Fibroblast of skin of right biceps (primary cell): ENCODE measurements at regions not wholly inside any gene's neighbourhood (a gene's known extent, or its start where the extent isn't known, plus 50 kb on each side); places are given as distances from the start of the nearest gene placed in this dataset.

Experiments
- DNase-seq: peaks from one replicate; pipeline ENCODE4 v3.0.0-alpha.2; 2013

GRCh38 chr13:78201411-78201810 is 282.8 kb upstream of the EDNRB start:
- DNase-seq = no peak

- peak; percentile 5 for DNase-seq
Observed at GRCh38 chr13:78198821-78199220, 280.2 kb upstream of the EDNRB start.

GRCh38 chr13:78198419-78198818 is 279.8 kb upstream of the EDNRB start:
- DNase-seq = no peak

GRCh38 chr13:78197231-78197630 is 278.6 kb upstream of the EDNRB start:
- DNase-seq = peak; percentile 7

GRCh38 chr13:78194904-78195639 is 276.4 kb upstream of the EDNRB start:
- DNase-seq = peak; percentile 78

GRCh38 chr13:78193846-78194245 is 275.2 kb upstream of the EDNRB start:
- peak; percentile 46 for DNase-seq

GRCh38 chr13:78192716-78193115 is 274.1 kb upstream of the EDNRB start:
- DNase-seq = peak; percentile 67

- DNase-seq = no peak
Observed at GRCh38 chr13:78190296-78190695, 271.7 kb upstream of the EDNRB start.

GRCh38 chr13:78187781-78188180 is 269.1 kb upstream of the EDNRB start:
- DNase-seq = no peak

- no peak for DNase-seq
Observed at GRCh38 chr13:78185700-78186099, 267.1 kb upstream of the EDNRB start.

GRCh38 chr13:78183732-78184131 is 265.1 kb upstream of the EDNRB start:
- peak; percentile 34 for DNase-seq

- DNase-seq = peak; percentile 3
Observed at GRCh38 chr13:78182813-78183212, 264.2 kb upstream of the EDNRB start.

GRCh38 chr13:78177306-78177705 is 258.7 kb upstream of the EDNRB start:
- DNase-seq = no peak

- DNase-seq = no peak
Observed at GRCh38 chr13:78176880-78177279, 258.2 kb upstream of the EDNRB start.

GRCh38 chr13:78169386-78169785 is 250.8 kb upstream of the EDNRB start:
- DNase-seq = no peak

GRCh38 chr13:78168981-78169380 is 250.3 kb upstream of the EDNRB start:
- DNase-seq = no peak

GRCh38 chr13:78161266-78161665 is 242.6 kb upstream of the EDNRB start:
- no peak for DNase-seq

GRCh38 chr13:78160793-78161192 is 242.2 kb upstream of the EDNRB start:
- DNase-seq = peak; percentile 86

- no peak for DNase-seq
Observed at GRCh38 chr13:78152415-78152814, 233.8 kb upstream of the EDNRB start.

GRCh38 chr13:78147905-78148304 is 229.3 kb upstream of the EDNRB start:
- DNase-seq = peak; percentile 89

GRCh38 chr13:78145276-78145675 is 226.6 kb upstream of the EDNRB start:
- DNase-seq = no peak

- no peak for DNase-seq
Observed at GRCh38 chr13:78139765-78140164, 221.1 kb upstream of the EDNRB start.

- DNase-seq = no peak
Observed at GRCh38 chr13:78138756-78139155, 220.1 kb upstream of the EDNRB start.

GRCh38 chr13:78137404-78138142 is 218.9 kb upstream of the EDNRB start:
- DNase-seq = peak; percentile 66

GRCh38 chr13:78136966-78137365 is 218.3 kb upstream of the EDNRB start:
- no peak for DNase-seq
